Myocyte (in vitro differentiated cells): ENCODE measurements at regions not wholly inside any gene's neighbourhood (a gene's known extent, or its start where the extent isn't known, plus 50 kb on each side); places are given as distances from the start of the nearest gene placed in this dataset.
A peak's percentile ranks its signal among the peaks of the same experiment; 100 is the strongest.
"Not testable (repeated sequence)": the region's sequence is repeated elsewhere in the genome, so short reads cannot be mapped to it uniquely, and the experiment has no call there.

ENCODE experiments used
- DNase-seq: peaks from one replicate; pipeline ENCODE4 v3.0.0-alpha.2; 2012; ENCODE audit warnings: low read depth

GRCh38 chr4:126405369-126405982 is 1090.7 kb downstream of the FAT4 start:
- DNase-seq: no peak

DNA sequence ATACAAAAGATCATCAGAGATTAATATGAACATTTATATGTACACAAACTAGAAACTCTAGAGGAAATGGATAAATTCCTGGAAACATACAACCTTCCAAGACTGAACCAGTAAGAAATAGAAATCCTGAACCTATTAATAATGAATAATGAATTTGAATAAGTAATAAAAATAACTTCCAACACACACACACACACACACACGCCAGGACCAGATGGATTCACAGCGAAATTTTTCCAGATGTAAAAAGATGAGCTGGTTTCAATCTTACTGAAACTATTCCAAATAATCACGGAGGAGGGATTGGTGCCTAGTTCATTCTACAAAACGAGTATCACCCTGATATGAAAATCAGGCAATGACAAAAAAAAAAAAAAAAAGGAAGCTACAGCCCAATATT is 1095.0 kb downstream of the FAT4 start:
- no peak for DNase-seq

DNA sequence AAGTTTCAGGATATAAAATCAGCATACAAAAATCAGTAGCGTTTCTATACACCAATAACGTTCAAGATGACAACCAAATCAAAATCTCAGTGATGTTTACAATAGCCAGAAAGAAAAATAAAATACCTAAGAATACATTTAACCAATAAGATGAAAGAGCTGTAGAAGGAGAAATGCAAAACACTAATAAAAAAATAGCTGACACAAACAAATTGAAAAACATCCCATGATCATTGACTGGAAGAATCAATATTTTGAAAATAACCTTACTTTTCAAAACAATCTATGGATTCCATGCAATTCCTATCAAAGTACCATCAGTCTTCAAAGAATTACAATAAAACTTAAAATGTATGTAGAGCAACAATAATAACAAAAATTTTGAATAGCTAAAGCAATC is 1096.3 kb downstream of the FAT4 start:
- no peak for DNase-seq

DNA sequence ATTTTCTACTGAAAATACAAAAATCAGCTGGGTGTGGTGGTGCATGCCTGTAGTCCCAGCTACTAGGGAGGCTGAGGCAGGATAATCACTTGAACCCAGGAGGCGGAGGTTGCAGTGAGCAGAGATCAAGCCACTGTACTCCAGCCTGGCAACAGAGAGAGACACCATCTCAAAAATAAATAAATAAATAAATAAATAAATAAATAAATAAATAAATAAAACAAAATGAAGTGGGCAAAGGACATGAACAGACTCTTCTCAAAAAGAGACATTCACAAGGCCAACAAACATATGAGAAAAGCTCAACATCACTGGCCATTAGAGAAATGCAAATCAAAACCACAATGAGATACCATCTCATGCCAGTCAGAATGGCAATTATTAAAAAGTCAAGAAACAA is 1097.6 kb downstream of the FAT4 start:
- not testable (repeated sequence) for DNase-seq

DNA sequence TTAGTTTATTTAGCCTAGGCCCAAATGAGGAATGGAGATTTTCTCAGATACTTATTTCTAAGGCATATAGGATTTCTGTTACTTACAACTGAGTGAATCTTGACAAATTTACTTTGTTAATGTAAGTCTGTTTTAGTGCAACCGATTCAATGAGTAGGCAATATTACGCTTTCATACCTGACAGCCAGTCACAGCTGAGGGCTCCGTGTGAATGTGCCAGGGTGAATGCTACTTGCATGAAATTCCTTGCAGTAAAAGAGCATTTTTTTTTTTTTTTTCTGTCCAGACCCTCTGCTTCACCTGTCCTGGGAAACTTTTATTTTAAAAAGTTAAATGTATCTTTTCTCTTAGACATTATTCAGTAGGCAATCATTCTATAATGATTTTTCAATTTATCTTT is 1100.0 kb downstream of the FAT4 start:
- no peak for DNase-seq

GRCh38 chr4:126419266-126419665 is 1104.5 kb downstream of the FAT4 start:
- DNase-seq: no peak

DNA sequence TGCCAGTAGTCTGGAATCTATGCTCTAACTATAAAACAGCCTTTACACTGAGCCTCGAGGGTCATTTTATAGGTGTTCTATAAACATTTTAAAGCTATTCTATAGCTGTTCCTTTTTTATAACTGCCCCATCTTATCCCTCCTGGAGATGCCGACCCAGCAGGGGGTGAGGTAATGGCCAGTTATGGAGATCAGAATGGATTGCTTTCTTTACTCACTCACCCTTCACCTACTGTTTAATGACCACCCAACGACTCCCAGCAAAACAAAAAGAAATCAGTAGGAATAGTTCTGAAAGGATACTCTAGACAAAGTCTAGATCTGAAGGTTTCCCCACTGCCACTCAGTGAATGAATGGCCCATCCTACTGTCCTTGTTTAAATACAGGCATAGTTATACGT is 1113.1 kb downstream of the FAT4 start:
- DNase-seq: no peak

GRCh38 chr4:126431049-126431448 is 1116.3 kb downstream of the FAT4 start:
- no peak for DNase-seq

DNA sequence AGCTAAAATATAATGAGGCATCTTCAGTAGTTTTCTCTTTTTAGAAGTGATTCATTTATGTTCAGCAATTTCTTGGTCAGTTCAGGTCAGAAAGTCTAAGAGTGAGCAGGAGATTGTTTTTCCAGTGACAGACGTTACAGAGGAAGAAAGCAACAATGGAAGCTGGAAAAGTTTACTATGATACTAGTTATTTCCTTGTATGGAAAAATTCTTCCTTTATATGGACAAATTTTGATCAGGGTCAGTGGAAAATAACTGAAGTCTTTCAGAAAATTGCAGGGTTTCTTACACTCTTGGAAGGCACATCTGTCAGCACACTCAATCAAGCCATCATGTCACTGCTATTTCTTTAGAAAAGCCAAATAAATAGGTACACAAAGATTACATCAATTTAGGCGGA is 1120.7 kb downstream of the FAT4 start:
- DNase-seq: no peak

DNA sequence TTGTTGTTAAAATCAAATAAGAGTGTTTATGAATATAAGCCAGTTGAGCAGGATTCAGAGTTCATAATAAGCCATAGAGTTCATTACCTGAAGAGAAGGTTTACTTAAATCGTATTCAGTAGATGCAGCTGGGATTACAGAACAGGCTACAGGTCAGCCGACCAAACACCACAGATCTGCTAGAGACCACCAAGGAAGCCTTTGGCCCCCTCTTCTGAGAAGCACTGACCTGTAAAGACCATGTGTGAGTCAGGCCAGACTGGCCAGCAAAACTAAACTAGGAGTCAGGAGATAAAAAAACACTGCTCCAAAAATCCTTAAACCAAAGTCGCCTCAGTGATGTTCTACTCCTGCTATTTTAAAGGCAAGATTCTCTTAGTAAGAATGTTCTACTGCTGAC is 1125.5 kb downstream of the FAT4 start:
- no peak for DNase-seq

DNA sequence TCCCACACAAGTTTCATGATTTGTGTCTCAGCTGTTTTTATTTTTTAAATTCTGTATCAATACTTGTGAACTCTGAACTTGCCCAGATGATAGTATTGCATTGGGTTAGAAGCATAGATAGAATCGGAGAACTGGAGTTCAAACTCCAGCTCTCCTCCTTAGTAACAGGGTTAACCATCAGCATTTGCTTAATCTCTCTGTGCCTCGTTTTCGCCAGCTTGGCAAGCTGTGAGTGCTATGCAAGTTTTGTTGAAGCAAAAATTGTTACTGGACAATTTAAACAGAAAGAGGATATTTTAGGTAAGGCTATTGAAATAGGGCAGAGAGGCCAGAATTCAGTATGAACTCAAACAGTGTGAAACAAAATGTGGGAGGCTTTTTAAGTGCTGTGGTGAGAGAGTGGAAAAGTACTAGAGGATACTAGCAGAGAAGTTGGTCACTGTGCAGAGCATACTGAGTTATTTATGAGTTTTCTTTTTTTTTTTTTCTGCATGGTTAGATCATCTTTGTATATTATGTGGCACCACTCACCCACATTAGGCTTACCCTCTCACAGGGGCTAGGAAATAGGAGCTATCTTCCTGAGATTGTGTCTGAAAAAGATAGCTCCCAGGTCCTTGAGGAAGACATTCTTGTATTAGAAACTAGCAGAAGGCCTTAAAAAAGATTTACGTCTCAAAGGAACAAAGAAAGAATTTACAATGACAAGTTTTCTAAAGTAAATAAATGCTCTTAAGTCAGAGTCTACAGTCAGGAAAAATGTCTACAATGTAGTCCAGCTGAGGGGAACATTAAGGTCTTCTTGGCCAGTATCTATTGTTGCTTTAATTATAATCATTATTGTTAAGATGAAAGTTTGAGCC is 1126.6 kb downstream of the FAT4 start:
- peak; percentile 59 for DNase-seq

- peak; percentile 40 for DNase-seq
These were observed 1130.8 kb downstream of the FAT4 start for GRCh38 chr4:126445596-126445995.

DNA sequence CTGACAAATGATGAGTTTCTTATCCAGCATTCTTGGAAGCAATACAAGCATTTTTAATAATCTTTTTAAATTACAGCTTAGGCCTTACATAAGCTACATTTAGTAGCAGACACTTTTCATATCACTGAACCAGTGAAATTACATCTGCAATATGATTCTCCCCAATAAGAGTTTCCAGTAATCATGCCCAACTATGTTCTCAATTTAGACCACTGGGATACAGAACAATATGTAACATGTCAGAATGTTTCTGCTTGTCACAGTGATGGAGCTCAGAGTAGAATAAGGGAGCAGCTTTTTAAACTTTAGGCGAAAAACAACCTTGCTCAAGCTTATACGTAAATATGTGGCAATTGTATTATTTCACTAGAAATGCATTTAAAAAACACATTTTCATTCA is 1132.2 kb downstream of the FAT4 start:
- DNase-seq: no peak

GRCh38 chr4:126448086-126448845 is 1133.5 kb downstream of the FAT4 start:
- no peak for DNase-seq

DNA sequence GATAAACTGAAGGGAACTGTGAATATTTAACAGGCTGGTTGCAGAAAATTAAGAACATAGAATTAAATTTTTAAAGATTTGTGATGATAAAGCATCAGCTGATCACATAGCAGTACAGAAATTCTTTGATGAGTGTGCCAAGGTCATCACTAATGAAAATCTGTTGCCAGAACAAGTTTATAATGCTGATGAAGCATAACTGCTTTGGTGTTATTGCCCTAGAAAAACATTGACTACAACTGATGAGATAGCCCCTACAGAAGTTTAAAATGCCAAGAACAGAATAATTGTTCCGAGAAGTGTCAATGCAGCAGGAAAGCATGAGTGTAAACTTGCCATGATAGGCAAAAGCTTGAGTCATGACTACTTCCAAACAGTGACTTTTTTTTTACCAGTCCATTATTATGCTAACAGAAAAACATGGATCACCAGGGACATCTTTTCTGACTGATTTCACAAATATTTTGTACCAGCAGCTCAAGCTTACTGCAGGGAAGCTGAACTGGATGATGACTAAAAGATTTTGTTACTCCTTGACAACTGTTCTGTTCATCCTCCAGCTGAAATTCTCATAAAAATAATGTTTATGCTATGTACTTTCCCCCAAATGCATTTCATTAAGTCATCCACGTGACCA is 1136.6 kb downstream of the FAT4 start:
- DNase-seq: peak; percentile 33

GRCh38 chr4:126455865-126456264 is 1141.1 kb downstream of the FAT4 start:
- DNase-seq: no peak

DNA sequence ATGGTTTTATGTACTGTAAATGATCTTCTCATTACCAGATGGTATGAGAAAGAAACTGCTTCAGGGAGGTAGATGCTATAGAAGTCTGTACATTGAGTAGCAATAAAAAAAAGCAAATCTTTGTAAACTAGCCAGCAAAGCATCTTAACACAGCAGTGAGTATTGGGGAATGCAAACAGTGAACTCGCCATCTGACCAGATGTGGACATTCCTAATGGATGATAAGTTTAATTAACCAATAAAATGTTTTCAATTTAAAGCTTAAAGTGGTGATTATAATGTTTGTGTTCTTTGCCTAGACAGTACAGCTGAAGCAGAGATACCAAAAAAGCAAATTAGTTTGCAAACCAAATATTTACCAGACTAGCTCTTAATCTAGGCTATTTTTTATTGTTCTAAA is 1144.2 kb downstream of the FAT4 start:
- no peak for DNase-seq

- DNase-seq: no peak
These were observed 1150.6 kb downstream of the FAT4 start for GRCh38 chr4:126465341-126465740.

DNA sequence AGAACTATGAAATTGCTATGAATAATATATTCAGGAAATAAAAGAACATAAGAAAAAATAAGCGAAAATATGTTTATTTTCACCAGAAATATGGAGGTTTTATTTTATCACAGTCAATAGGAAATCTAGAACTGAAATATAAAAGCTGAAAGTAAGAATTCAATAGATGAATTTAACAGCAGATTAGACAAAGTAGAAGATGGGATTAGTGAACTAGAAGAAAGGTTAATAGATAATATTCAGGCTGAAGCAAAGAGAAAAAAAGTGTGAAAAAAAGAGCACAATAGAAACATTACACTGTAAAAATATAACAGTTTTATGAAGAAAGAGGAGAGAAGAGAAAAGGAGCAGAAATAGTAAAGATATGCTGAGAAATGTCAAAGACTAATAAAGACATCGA is 1152.1 kb downstream of the FAT4 start:
- no peak for DNase-seq

GRCh38 chr4:126468144-126468543 is 1153.4 kb downstream of the FAT4 start:
- no peak for DNase-seq

DNA sequence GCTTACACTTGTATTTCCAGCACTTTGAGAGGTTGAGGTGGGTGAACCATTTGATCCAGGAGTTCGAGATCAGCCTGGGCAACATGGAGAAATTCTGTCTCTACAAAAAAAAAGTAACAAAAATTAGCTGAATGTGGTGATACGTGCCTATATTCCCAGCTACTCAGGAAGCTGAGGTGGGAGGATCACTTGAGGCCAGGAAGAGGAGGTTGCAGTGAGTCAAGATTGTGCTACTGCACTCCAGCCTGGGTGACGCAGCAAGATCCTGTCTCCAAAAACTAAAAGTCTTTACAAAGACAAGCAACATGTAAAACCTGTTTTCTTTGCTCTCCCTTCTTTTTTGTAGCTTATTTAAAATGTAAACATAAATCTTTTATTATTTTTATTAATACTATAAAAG is 1156.1 kb downstream of the FAT4 start:
- DNase-seq: no peak

DNA sequence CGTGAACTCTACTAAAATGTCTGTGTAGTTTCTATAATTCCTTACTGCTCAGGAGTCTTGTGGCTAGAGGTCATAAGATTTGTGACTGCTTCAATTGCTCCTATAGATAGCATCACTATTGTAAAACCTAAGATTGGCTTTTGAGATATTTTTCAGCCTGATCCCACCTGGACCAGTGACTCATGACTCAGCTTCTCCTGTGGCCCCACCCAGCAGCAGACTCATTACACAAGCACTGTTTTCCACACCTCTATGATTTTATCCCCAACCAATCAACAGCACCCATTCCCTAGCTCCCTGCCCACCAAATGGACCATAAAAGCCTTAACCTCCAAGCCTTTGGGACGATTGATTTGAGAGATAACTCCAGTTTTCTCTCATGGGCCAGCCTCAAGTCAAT is 1157.0 kb upstream of the INTU start:
- no peak for DNase-seq
